T47D (cell line): ENCODE measurements at regions not wholly inside any gene's neighbourhood (a gene's known extent, or its start where the extent isn't known, plus 50 kb on each side); places are given as distances from the start of the nearest gene placed in this dataset.

Experiments used
- DNase-seq, 2 experiments: peaks; one replicate each; pipeline versions ENCODE4 v3.0.0 to v3.0.0-alpha.2; 2011 to 2012; ENCODE audit warnings: low read depth in 1 of 2, low spot score in 1 of 2
- JUND ChIP-seq: IDR thresholded peaks from 2 replicates; pipeline ENCODE4 v1.6.1; 2012; ENCODE audit warnings: low read depth
- in situ Hi-C: cut with HindIII; loops from 2 replicates; pipeline ENCODE4 v1.10.0; 2016; ENCODE audit warnings: low sequenced_read_pairs, low pct_unique_long_range_greater_than_20kb

DNA sequence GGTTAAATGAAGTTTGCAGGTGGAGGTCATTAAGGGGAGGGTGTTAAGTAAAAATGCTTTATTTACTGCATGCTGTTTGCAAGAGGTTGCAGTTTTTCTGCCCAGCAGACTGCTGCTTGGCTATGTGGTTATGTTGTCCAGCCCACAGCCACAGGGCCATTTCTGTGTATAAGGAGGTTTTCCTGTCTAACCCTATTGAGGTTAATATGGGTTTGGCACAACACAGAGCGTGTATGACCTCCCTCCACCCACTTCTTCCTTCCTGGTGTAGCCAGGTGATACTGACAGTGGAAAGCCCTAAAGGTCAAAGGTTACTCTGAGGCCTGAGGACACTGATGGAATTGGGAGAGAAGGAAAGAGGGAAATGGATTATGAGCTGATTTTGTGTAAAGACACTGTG, 253.7 kb upstream of the PWP1 start:
- DNase-seq: no peak
- TF ChIP-seq JUND: no peak
- in situ Hi-C loops: no loop called here

DNA sequence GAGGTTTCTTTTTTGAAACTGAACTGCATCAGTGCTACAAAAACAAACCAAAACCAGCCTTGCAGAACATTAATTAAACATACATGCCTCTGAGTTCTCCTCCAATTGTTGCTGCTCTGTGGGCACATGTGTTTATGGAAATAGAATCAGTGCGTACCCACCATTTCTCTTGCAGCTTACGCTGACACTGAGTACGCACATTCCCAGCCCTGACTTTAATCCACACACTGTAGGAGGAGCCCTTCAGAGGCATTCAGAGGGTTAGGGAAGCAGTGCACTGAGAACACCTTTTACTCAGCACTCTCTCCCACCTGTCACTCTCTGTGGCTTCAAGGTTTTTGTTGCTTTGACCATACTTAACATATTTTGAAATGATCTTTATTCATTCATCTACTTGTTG, 250.5 kb upstream of the PWP1 start:
- DNase-seq: no peak
- in situ Hi-C loops: no loop called here
- no peak for TF ChIP-seq JUND

DNA sequence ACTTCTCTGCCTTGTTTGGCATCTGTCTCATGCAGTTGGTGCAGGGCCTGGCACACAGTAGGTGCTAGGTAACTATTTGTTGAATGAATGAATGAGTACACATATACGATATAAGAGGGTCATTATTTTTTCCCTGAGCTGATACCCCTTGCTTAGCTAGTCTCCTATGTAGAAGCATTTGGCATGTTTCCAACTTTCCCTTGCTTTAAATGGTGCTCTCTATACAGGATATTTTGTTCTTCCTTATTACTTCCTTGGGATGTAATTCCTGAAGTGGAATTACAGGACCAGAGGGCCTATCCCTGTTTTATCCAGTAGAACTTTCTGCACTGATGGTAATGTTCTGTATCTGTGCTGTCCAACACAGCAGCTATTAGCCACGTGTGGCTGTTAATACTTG, 250.1 kb upstream of the PWP1 start:
- in situ Hi-C loops: no loop called here
- no peak for DNase-seq
- no peak for TF ChIP-seq JUND

DNA sequence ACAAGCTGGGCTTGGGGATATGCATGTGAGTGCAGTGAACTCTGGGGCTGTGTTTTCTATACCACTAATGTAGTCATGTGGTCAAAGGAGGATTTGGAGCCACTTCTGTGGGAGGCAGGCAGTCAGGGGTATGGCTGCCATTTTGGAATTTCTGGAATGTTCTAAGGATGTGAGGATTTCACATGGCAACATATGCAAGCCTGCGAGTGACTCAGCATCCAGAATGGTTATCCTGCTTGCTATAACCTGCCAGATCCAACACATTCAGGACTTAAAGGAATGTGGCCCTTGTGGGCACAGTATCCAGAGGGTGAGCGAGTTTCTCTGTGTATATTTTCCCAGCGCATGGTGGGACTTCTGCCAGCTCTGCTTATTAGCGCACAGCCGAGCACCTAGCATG, 249.2 kb upstream of the PWP1 start:
- no peak for TF ChIP-seq JUND
- DNase-seq: peak in 1 of 2 experiments; percentile 53
- in situ Hi-C loops: no loop called here

DNA sequence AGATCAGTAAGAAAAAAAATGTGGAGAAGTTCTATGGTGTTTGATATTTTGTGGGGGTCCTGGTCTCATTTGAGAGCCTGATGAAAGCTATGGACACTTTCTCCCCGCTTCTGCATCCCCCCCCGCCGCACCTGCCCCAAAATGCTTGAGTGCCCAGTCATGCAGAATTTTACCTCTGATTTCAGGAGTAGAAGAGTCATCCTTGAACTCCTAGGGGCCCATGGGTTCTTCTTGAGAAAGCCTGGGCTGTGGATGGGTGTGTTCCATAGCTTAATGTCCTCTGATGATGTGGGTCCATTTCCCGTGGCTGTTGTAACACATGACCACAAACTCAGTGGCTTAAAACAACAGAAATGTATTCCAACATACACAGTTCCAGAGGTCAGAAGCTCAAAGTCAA, 248.8 kb upstream of the PWP1 start:
- no peak for TF ChIP-seq JUND
- DNase-seq: no peak
- in situ Hi-C loops: no loop called here

DNA sequence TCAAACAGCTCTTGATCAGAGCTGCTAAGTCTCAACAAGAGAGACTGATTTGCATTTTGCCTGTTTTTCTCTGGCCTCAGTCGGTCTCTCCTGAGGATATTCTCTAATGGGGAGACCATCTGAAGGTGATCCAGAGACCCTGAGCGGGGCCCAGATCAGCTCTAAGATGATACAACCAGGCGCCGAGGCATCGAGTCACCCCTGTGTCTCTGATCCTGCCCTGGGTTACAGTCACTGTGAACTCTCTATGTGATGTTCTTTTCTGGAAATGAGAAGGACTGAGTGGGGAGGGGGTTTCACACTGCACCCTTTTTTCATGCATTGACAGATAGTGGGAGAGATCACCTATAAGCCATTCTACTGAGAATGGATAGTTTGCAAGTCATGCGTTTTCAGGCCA, 247.6 kb upstream of the PWP1 start:
- no peak for TF ChIP-seq JUND
- no peak for DNase-seq
- in situ Hi-C loops: no loop called here

DNA sequence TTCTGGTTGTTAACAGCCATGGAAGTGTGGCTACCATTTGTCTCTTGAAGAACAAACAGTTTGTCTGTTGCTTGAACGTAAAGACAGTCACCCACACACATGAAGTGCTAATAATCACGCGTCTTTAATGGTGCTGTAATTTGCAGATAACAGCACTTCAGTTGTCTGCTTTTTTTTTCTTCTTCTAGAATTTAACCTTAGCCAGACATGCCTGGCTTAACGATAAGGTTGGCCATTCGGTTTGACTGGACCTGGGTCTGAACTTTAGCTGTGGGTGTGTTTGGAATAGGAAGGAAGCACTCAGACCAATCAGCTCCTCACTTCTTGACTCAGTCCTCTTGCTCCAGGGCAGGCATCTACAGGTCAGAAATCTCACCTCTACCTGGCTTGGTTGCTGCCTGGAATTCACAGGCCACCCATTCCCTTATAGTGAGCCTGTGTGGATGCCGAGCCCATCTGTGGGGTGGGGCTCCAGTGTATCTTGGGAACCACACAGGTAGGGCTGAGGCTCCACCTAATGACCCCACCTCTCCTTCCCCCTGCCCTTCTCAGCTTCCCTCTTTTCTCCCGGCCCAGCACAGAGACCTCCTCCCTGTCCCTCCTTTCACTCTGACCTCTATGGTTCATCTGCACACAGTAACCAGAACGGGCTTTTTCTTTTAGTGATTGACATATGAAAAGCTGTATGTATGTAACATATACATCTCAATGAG, 246.4 kb upstream of the PWP1 start:
- TF ChIP-seq JUND: no peak
- DNase-seq: no peak
- in situ Hi-C loops: no loop called here

DNA sequence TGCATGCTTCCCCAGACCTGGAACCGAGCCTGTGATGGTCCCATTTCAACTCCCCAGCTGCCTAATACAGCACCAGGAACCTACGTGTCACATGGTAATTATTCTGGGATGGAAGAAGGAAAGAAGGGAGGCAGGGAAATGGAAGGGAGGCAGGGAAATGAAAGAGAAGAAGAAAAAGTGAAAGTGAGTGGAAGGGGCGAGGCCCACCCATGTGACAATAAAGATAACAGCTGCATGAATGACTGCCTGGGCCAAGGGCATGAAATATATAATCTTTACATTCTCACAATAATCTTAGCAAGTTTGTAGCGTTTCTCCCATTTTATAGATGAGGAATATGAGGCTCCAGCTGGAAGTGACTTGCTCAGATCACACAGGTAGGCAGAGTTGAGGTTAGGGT, 245.0 kb upstream of the PWP1 start:
- no peak for TF ChIP-seq JUND
- DNase-seq: no peak
- in situ Hi-C loops: no loop called here

DNA sequence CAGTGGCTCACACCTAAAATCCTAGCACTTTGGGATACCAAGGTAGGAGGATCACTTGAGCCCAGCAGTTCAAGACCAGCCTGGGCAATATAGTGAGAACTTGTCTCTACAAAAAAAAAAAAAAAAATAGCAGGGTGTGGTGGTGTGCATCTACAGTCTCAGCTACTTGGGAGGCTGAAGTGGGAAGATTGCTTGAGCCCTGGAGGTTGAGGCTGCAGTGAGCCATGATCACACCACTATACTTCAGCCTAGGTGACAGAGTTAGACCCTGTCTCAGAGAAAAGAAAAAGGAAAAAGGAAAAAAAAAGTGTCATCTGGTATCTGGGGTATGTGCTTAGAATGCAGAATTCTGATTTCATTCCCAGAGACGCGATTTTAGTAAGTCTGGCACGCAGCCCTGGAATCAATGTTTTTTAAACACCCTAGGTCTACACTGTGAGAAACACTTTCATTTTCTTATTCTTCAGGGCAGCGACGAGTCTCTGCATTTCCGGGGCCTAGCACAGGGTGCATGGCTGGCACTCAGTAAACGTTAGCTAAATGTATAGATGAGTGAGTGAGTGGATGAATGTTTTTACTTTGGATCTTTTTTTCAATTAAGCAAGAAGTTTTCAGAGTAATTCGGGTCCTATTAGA, 243.8 kb upstream of the PWP1 start:
- TF ChIP-seq JUND: no peak
- in situ Hi-C loops: no loop called here
- no peak for DNase-seq

DNA sequence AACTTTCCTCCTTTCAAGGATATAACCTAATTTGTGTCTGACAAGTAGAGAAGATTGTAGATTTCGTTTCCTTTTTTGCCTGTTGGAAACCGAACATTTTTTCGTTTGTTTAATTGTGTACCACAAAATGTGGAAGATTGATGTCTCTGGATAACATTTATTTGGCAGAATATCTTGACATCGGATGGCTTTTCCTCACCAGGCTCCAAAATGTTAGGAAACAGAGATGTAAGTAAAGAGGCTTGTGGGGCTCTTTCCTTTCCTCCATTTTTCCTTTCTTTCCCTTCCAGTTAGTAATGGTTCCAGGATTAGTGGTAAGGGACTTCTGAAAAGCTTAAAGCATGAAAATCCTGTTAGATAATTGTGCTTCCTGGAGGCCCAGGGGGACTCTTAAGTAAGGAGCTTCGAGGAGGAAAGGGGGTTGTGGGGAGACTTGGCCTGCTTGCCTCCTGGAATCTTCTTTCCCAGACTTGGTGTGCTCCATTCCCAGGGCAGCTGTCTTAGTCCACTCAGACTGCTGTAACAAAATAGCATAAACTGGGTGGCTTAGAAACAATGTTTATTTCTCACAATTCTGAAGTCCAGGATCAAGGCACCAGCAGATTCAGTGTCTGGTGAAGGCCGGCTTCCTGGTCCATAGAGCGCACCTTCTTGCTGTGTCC, 243.1 kb upstream of the PWP1 start:
- in situ Hi-C loops: no loop called here
- TF ChIP-seq JUND: no peak
- no peak for DNase-seq

DNA sequence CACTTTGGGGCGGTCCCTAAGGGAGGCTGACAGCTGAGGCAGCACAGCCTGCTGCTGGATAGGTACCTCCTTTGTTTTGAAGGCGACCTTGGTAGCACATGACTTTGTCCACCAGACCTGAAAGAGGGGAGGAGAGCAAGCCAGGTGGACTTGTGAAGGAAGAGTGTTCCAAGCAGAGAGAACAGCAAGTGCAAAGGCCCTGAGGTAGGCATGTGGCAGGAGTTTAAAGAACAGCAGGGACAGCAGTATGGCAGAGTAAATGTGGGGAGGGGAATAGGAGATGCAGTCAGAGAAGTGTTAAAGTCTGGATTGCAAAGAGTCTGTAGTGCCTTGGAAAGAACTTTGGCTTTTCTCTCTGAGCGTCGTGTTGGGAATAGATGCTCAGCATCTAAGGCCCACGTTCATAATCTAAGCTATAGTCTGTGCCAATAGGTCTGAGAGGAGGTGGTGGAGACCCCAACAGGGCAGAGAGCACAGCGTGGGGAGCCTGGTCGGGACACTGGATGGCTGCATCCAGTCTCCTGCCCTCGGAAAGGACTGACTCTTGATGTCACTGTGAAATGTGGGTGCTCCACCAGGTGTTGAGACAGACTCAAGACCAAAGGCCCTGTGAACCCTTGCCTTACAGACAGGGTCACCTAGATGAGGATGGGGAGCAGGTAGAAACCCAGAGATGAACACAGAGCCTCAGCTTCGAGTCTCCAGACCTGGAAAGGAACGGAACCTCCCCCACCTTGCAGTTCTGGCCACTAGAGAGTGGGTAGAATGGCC, 242.1 kb upstream of the PWP1 start:
- no peak for DNase-seq
- no peak for TF ChIP-seq JUND
- in situ Hi-C loops: no loop called here

DNA sequence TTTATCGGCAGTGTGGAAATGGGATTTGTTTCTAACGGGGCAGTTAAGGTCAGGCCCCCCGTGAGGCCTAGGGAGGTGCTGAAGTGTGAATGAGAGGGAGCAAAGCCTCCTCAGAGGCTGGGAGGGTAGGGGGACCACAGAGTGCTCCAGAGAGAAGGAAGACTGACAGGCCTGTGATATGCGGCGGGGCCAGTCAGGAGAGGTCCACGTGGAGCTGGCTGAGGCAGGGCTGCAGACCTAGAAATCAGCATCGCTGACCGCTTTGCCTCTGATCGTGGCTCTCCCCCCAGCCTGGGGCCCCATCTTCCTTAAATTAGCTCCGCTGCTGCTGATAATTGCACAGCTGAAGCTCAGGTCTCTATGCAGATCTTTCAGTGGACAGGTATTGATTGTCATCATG, 240.8 kb upstream of the PWP1 start:
- no peak for DNase-seq
- TF ChIP-seq JUND: no peak
- in situ Hi-C loops: no loop called here

DNA sequence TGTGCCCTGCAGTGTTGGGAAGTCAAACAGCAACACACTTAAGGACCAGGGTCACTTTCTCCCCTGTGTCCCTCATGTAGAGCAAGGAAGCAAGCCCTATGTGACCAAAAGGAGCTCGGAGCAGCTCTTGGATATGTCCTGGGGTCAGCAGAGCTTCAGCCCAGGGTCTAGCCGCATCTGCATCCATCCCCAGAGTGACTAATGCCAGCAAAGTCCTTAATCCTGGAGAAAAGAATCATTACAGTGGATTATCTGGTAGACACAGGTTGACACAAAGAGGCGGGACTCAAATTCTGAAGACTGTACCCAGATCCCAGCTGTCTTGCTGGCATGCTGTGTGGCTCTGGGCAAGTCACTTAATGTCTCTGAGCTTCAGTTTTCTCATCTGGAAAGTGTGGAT, 239.1 kb upstream of the PWP1 start:
- TF ChIP-seq JUND: no peak
- in situ Hi-C loops: no loop called here
- DNase-seq: no peak
